GM23338 (cell line): ENCODE measurements at regions not wholly inside any gene's neighbourhood (a gene's known extent, or its start where the extent isn't known, plus 50 kb on each side); places are given as distances from the start of the nearest gene placed in this dataset.

Source experiments
- ATAC-seq: fragments of 200-7000 bp; cut with Tn5 transposase; 3 replicates; pipeline ENCODE4 v1.9.1; 2020
- DNase-seq: peaks from one replicate; pipeline ENCODE4 v3.0.0-alpha.2; 2015; ENCODE audit warnings: low spot score
- H2AFZ ChIP-seq: fragments of 200-600 bp; sonication (generic); 2 replicates; pipeline ENCODE4 v1.8.0; 2016; ENCODE audit warnings: antibody characterized with exemption, mild to moderate bottlenecking, moderate library complexity
- H3F3A ChIP-seq: fragments of 200-600 bp; sonication (generic); replicated peaks from 2 replicates; pipeline ENCODE4 v1.8.0; 2017; ENCODE audit warnings: antibody characterized with exemption, mixed run types, low read depth
- H3K27ac ChIP-seq: fragments of 200-600 bp; sonication (generic); 2 replicates; pipeline ENCODE4 v1.6.1; 2016; ENCODE audit warnings: low read depth
- H3K27me3 ChIP-seq: fragments of 200-600 bp; sonication (generic); 2 replicates; pipeline ENCODE4 v1.8.0; 2016; ENCODE audit warnings: mild to moderate bottlenecking, mixed run types, moderate library complexity; ENCODE audit not compliant: insufficient read depth
- H3K36me3 ChIP-seq: fragments of 200-600 bp; sonication (generic); 2 replicates; pipeline ENCODE4 v1.8.0; 2016; ENCODE audit warnings: mild to moderate bottlenecking; ENCODE audit not compliant: insufficient read depth
- H3K4me1 ChIP-seq: fragments of 200-600 bp; sonication (generic); 2 replicates; pipeline ENCODE4 v1.8.0; 2016; ENCODE audit warnings: mild to moderate bottlenecking, moderate library complexity; ENCODE audit not compliant: insufficient read depth
- H3K4me2 ChIP-seq: fragments of 200-600 bp; sonication (generic); 2 replicates; pipeline ENCODE4 v1.7.1; 2017; ENCODE audit warnings: mixed run types
- H3K4me3 ChIP-seq: fragments of 200-600 bp; sonication (generic); 2 replicates; pipeline ENCODE4 v1.6.1; 2016; ENCODE audit warnings: mixed run types
- H3K79me2 ChIP-seq: fragments of 200-600 bp; sonication (generic); replicated peaks from 2 replicates; pipeline ENCODE4 v1.8.0; 2017; ENCODE audit warnings: mild to moderate bottlenecking; ENCODE audit not compliant: insufficient read depth
- H3K9me2 ChIP-seq: fragments of 200-600 bp; sonication (generic); 2 replicates; pipeline ENCODE4 v1.8.0; 2017; ENCODE audit not compliant: insufficient read depth
- H4K20me1 ChIP-seq: fragments of 200-600 bp; sonication (generic); replicated peaks from 2 replicates; pipeline ENCODE4 v1.8.0; 2017; ENCODE audit warnings: mild to moderate bottlenecking; ENCODE audit not compliant: insufficient read depth
- H3K27ac Mint-ChIP-seq: 2 replicates; pipeline ENCODE4 v1.8.0; 2020; ENCODE audit warnings: inconsistent platforms, mild to moderate bottlenecking, moderate library complexity, mixed read lengths
- H3K27me3 Mint-ChIP-seq: 3 replicates; pipeline ENCODE4 v1.8.0; 2022; ENCODE audit warnings: low read depth, mild to moderate bottlenecking, moderate library complexity, mixed read lengths, inconsistent platforms; ENCODE audit not compliant: insufficient read depth, poor library complexity
- H3K36me3 Mint-ChIP-seq: 3 replicates; pipeline ENCODE4 v1.8.0; 2021; ENCODE audit warnings: low read depth, mild to moderate bottlenecking, inconsistent platforms, moderate library complexity, mixed read lengths
- H3K4me1 Mint-ChIP-seq: 3 replicates; pipeline ENCODE4 v1.8.0; 2020; ENCODE audit warnings: mild to moderate bottlenecking, inconsistent platforms, mixed read lengths
- H3K4me3 Mint-ChIP-seq: 3 replicates; pipeline ENCODE4 v1.8.0; 2021; ENCODE audit warnings: moderate library complexity, mild to moderate bottlenecking, inconsistent platforms, mixed read lengths
- H3K9me3 Mint-ChIP-seq: 3 replicates; pipeline ENCODE4 v1.8.0; 2020; ENCODE audit warnings: moderate library complexity, mild to moderate bottlenecking, inconsistent platforms, mixed read lengths
- CREB1 ChIP-seq: fragments of 250-450 bp; sonication (Bioruptor Pico); IDR thresholded peaks from 2 replicates; pipeline ENCODE4 v1.5.0; 2020; ENCODE audit warnings: low read depth, mild to moderate bottlenecking, moderate library complexity
- EZH2phosphoT487 ChIP-seq: fragments of 200-600 bp; sonication (generic); IDR thresholded peaks from one replicate; pipeline ENCODE4 v1.8.1; 2018; ENCODE audit warnings: antibody characterized with exemption; ENCODE audit not compliant: unreplicated experiment
- JUNB ChIP-seq: IDR thresholded peaks from one replicate; pipeline ENCODE4 v1.6.1; 2016; ENCODE audit warnings: antibody characterized with exemption; ENCODE audit not compliant: unreplicated experiment
- NANOG ChIP-seq: IDR thresholded peaks from 2 replicates; pipeline ENCODE4 v1.6.1; 2016; ENCODE audit warnings: antibody characterized with exemption, borderline replicate concordance
- POLR2AphosphoS5 ChIP-seq: IDR thresholded peaks from 2 replicates; pipeline ENCODE4 v1.6.1; 2016; ENCODE audit warnings: antibody characterized with exemption, low read depth
- REST ChIP-seq: IDR thresholded peaks from one replicate; pipeline ENCODE4 v1.6.1; 2018; ENCODE audit warnings: antibody characterized with exemption; ENCODE audit not compliant: unreplicated experiment
- ZNF462 ChIP-seq: fragments of 250-450 bp; sonication (Bioruptor Pico); IDR thresholded peaks from 2 replicates; pipeline ENCODE4 v1.5.0; 2020; ENCODE audit warnings: mild to moderate bottlenecking, moderate library complexity

- no peak for TF ChIP-seq ZNF462 (CRISPR knock-in tag)
- TF ChIP-seq CREB1 (CRISPR knock-in tag), result no peak
- no peak for TF ChIP-seq JUNB
- no peak for TF ChIP-seq NANOG
- no peak for TF ChIP-seq POLR2AphosphoS5
- no peak for TF ChIP-seq REST
- TF ChIP-seq EZH2phosphoT487, result no peak
Measured at GRCh38 chr6:12423832-12424231, 133.7 kb downstream of the EDN1 start (continued).

GRCh38 chr6:12426121-12426520 lies 136.0 kb downstream of the EDN1 start:
- H3K36me3 Mint-ChIP-seq, result no peaks in the 10 kb centered on the region
- Histone ChIP-seq H3K4me2 (no peak overlapping the region), H2AFZ (no peak overlapping the region), H3K79me2 (no peaks in the 10 kb centered on the region), H3F3A (no peaks in the 10 kb centered on the region), H3K4me1 (peaks cover 28% of the 10 kb centered on the region), H3K9me2 (no peaks in the 10 kb centered on the region), H3K27ac (no peak overlapping the region), H4K20me1 (no peaks in the 10 kb centered on the region), H3K27me3 (no peaks in the 10 kb centered on the region), H3K36me3 (no peaks in the 10 kb centered on the region), H3K4me3 (no peak overlapping the region)
- H3K27ac Mint-ChIP-seq, result no peak overlapping the region
- H3K4me1 Mint-ChIP-seq, result peaks cover 54% of the 10 kb centered on the region
- no peaks in the 10 kb centered on the region for H3K9me3 Mint-ChIP-seq
- no peak overlapping the region for H3K4me3 Mint-ChIP-seq
- ATAC-seq (no peak), DNase-seq (no peak)
- peaks cover 2% of the 10 kb centered on the region for H3K27me3 Mint-ChIP-seq
- TF ChIP-seq JUNB (no peak), ZNF462 (CRISPR knock-in tag) (no peak)
